ENCODE measurements at regions not wholly inside any gene's neighbourhood (a gene's known extent, or its start where the extent isn't known, plus 50 kb on each side); places are given as distances from the start of the nearest gene placed in this dataset.

- Histone ChIP-seq H3K27me3 (no peaks in the 10 kb centered on the region), H3K36me3 (no peaks in the 10 kb centered on the region), H3K9me3 (no peaks in the 10 kb centered on the region), H3K4me1 (no peaks in the 10 kb centered on the region), H3K27ac (no peak overlapping the region), H3K4me3 (no peak overlapping the region)
- TF ChIP-seq POLR2A (IDR thresholded peaks at IDR 0.05) (no peak), POLR2AphosphoS5 (IDR thresholded peaks at IDR 0.05; ENCODE audit: insufficient read depth in 1 of 2, low read depth in 1 of 2) (no peak)
- TF ChIP-seq, protein P1, sequence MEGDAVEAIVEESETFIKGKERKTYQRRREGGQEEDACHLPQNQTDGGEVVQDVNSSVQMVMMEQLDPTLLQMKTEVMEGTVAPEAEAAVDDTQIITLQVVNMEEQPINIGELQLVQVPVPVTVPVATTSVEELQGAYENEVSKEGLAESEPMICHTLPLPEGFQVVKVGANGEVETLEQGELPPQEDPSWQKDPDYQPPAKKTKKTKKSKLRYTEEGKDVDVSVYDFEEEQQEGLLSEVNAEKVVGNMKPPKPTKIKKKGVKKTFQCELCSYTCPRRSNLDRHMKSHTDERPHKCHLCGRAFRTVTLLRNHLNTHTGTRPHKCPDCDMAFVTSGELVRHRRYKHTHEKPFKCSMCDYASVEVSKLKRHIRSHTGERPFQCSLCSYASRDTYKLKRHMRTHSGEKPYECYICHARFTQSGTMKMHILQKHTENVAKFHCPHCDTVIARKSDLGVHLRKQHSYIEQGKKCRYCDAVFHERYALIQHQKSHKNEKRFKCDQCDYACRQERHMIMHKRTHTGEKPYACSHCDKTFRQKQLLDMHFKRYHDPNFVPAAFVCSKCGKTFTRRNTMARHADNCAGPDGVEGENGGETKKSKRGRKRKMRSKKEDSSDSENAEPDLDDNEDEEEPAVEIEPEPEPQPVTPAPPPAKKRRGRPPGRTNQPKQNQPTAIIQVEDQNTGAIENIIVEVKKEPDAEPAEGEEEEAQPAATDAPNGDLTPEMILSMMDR (IDR thresholded peaks at IDR 0.05): no peak
- no peak for DNase-seq (ENCODE audit: extremely low spot score in 2 of 2)
- intact Hi-C loops (cut with DNase I): no loop called here
Measured at GRCh38 chr15:38904298-38904697, 339.7 kb upstream of the RASGRP1 start.

GRCh38 chr15:38905632-38906031, 341.0 kb upstream of the RASGRP1 start:
- Histone ChIP-seq H3K36me3 (no peaks in the 10 kb centered on the region), H3K27ac (no peak overlapping the region), H3K4me1 (no peaks in the 10 kb centered on the region), H3K4me3 (no peak overlapping the region), H3K9me3 (no peaks in the 10 kb centered on the region), H3K27me3 (no peaks in the 10 kb centered on the region)
- no peak for DNase-seq (ENCODE audit: extremely low spot score in 2 of 2)
- TF ChIP-seq, protein P1 (IDR thresholded peaks at IDR 0.05): no peak
- TF ChIP-seq POLR2AphosphoS5 (IDR thresholded peaks at IDR 0.05; ENCODE audit: insufficient read depth in 1 of 2, low read depth in 1 of 2): no peak
- TF ChIP-seq POLR2A (IDR thresholded peaks at IDR 0.05): no peak
- intact Hi-C loops (cut with DNase I): no loop called here

DNA sequence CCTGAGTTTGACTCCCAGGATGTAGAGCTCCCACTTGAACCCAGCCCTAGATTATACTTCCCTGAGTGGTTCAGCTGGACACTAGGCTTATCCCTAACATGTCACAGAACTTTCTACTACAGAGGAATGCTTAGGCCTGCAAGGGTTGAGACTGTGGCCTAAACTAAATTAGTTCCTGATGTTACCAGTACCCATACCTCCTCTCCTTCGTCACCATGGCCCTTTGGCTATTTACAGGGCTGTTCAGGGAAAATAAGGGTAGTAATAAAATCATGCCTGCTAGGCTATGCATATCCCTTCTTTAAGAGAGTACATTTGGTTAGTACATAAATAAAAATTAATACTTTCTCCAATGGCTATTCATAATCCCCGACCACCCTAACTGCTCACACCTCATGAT, 356.4 kb upstream of the RASGRP1 start:
- no peak for DNase-seq (ENCODE audit: extremely low spot score in 2 of 2)
- no peaks in the 10 kb centered on the region for H3K4me1 ChIP-seq
- H3K27me3 ChIP-seq: no peaks in the 10 kb centered on the region
- H3K36me3 ChIP-seq: no peaks in the 10 kb centered on the region
- no peak overlapping the region for H3K27ac ChIP-seq
- intact Hi-C loops (cut with DNase I): no loop called here
- no peak overlapping the region for H3K4me3 ChIP-seq
- TF ChIP-seq, protein P1 (IDR thresholded peaks at IDR 0.05): no peak
- no peak for TF ChIP-seq POLR2AphosphoS5 (IDR thresholded peaks at IDR 0.05; ENCODE audit: insufficient read depth in 1 of 2, low read depth in 1 of 2)
- no peak for TF ChIP-seq POLR2A (IDR thresholded peaks at IDR 0.05)
- no peaks in the 10 kb centered on the region for H3K9me3 ChIP-seq

DNA sequence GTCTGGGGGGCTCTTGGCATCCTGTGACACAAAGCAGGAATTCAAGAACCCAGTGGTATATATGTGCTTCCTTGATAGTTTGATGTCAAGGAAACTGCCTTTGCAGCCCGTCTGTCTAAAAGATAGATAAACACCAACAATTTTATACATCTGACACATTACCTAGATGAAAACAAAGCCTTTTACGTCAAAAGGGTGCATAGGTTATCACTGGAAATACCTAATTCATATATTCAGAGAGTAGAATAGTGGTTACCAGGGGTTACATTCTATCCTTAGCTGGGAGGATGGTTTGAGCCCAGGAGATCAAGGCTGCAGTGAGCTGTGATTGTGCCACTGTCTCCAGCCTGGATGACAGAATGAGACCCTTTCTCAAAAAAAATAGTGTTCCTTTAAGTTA, 356.9 kb upstream of the RASGRP1 start:
- intact Hi-C loops (cut with DNase I): no loop called here
- Histone ChIP-seq H3K27me3 (no peaks in the 10 kb centered on the region), H3K9me3 (no peaks in the 10 kb centered on the region), H3K4me3 (no peak overlapping the region), H3K4me1 (no peaks in the 10 kb centered on the region), H3K36me3 (no peaks in the 10 kb centered on the region), H3K27ac (no peak overlapping the region)
- TF ChIP-seq, protein P1 (IDR thresholded peaks at IDR 0.05): no peak
- no peak for DNase-seq (ENCODE audit: extremely low spot score in 2 of 2)

GRCh38 chr15:38928431-38928830, 363.8 kb upstream of the RASGRP1 start:
- intact Hi-C loops (cut with DNase I): no loop called here
- Histone ChIP-seq H3K9me3 (no peaks in the 10 kb centered on the region), H3K36me3 (no peaks in the 10 kb centered on the region), H3K27ac (no peak overlapping the region), H3K27me3 (no peaks in the 10 kb centered on the region), H3K4me1 (no peaks in the 10 kb centered on the region), H3K4me3 (no peak overlapping the region)
- DNase-seq (ENCODE audit: extremely low spot score in 2 of 2): no peak
- no peak for TF ChIP-seq POLR2AphosphoS5 (IDR thresholded peaks at IDR 0.05; ENCODE audit: insufficient read depth in 1 of 2, low read depth in 1 of 2)
- TF ChIP-seq POLR2A (IDR thresholded peaks at IDR 0.05): no peak
- TF ChIP-seq, protein P1 (IDR thresholded peaks at IDR 0.05): no peak

All from vagina (tissue), 2 donors.